GM12892 (cell line): ENCODE measurements at regions not wholly inside any gene's neighbourhood (a gene's known extent, or its start where the extent isn't known, plus 50 kb on each side); places are given as distances from the start of the nearest gene placed in this dataset.
"Not testable (repeated sequence)": the region's sequence is repeated elsewhere in the genome, so short reads cannot be mapped to it uniquely, and the experiment has no call there.

Experiments
- POLR2AphosphoS5 ChIP-seq: IDR thresholded peaks from 2 replicates; pipeline ENCODE4 v1.6.1; 2011; ENCODE audit warnings: low read depth, low read length, control low read depth
- TAF1 ChIP-seq: IDR thresholded peaks from 2 replicates; pipeline ENCODE4 v1.6.1; 2011; ENCODE audit warnings: low read depth, mild to moderate bottlenecking, control low read depth, low read length, borderline replicate concordance

GRCh38 chrX:11905933-11906332, 147.9 kb downstream of the MSL3 start:
- TF ChIP-seq POLR2AphosphoS5, TAF1: not testable (repeated sequence)
